Activated CD4-positive, CD25-positive, alpha-beta regulatory T cell treated with anti-CD3 and anti-CD28 coated beads, Interleukin-2, amount 50 U/mL, for 16 hours (primary cell): ENCODE measurements at regions not wholly inside any gene's neighbourhood (a gene's known extent, or its start where the extent isn't known, plus 50 kb on each side); places are given as distances from the start of the nearest gene placed in this dataset.

Experiments used
- DNase-seq: peaks from one replicate; pipeline ENCODE4 v3.0.0-alpha.2; 2020; ENCODE audit warnings: low read depth, low spot score

DNA sequence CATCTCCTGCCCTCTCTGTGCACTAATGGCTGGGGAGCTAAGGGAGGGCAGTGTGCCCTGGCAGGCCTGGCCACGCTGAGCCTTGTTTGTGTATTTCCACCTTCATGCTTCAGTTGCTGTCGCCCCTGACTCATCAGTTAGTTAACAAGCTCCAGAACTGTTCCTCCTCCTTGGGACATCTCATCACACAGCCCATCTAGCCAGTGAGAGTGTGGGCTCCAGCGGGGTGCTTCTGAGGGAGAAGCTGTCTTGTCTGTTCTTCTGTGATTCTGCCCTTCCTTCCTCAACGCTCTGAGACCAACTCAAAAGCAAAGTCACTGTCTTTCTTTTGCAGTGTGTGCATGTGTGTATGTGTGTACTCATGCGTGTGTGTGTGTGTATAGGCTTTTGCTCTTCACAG, 58.3 kb upstream of the CPEB4 start:
- DNase-seq: no peak

DNA sequence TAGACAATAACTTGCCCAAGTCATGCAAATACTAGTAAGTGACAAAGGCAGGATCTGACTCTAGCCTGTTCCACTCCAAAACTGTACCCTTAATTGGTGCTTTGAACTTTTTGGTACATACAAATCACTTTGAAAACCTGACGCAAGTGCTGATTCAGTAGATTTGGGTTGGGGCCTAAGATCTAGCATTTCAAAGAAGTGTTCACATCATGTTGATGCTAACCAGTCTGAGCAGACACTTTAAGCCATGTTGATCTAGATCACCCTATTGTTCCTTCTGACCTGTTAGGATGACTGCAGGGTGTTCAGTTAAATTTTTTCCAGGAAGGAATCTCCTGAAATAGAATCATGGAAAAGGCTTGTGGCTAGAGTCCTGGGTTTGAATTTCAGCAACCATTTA, 57.7 kb upstream of the CPEB4 start:
- DNase-seq: no peak

DNA sequence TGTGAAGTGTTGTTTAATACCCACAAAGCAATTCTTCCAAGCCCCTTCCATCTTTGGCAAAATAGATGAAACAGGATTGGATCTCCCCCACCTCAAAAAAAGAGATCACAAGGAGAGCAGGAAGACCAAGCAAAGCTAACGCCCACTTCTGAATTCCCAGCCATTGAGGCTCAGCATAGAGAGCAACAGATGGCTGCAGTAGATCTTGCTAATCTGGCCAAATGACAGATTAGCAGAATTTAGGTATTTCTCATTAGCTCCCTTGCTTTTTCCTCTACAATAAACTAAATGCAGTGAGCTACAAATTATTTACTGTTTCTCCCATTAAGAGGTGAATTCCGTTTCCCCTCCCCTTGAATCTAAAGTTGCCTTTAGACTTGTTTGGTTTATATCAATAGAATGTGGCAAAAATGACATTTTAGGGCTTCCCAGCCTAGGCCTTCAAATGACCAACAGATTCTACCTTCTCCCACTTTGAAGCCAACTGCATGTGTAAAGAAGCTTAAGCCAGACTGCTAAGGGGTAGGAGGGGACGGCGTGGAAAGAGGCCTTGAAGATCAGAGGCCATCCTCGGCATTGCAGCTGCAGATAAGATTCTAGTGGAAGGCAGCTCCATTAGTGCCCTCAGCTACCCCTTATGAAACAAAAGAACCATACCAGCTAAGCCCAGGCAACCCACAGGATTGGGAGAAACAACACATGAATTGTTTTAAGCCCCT, 56.8 kb upstream of the CPEB4 start:
- DNase-seq: no peak

DNA sequence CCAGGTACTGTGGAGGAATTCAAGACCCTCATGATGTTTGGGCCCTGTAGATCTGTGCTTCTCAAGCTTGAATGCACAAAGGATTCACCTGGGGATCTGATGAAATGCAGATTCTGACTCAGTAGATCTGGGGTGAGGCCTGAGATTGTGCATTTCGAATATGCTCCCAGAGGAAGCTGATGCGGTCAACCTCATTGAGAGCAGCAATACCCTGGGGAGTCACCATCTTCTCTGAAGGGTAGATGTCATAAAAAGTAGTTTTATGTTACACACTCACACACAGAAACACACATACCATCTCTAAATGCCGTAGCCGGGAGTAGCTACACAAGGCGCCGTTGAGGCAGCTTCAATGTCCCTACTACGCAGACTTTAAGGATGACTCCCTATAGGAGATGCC, 55.8 kb upstream of the CPEB4 start:
- DNase-seq: no peak

DNA sequence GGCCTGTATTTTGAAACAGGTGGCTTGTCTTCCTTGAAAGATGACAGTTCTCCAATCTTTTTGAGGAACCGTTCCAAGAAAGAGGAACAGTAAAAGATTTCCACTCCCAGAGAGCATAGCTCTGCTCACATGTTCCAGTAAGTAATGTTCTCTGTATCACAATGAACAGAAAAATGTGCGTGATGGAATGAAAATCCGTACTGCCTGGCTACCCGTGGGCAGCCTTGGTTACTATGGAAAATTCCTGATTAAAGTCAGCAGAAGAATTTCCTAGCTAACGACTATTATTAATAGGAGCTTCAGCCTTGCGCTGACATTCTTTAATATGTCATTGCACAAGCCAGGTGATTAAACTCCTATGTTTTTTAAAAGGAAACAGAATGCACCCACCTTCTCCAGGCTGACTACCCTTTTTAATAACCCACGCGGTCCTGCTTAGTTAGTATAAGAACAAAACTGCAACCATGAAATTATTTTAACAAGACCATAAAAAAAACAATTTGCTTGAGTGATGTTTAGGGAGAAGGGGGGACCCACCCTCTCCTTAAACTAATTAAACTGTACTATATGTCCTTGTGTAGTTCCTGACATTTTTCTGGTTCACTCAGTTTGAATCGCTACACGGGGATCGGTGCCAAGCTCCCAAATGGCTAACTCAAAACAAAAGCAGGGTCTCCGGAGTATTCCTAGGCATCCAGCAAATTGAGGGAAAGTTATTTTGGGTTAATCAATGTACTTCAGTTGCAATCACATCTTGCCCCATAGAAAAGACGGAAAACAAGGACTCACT, 54.8 kb upstream of the CPEB4 start:
- no peak for DNase-seq

GRCh38 chr5:173834071-173834771, 53.9 kb upstream of the CPEB4 start:
- no peak for DNase-seq

GRCh38 chr5:173835131-173835530, 53.0 kb upstream of the CPEB4 start:
- no peak for DNase-seq

GRCh38 chr5:173835661-173836060, 52.5 kb upstream of the CPEB4 start:
- no peak for DNase-seq

GRCh38 chr5:173837654-173838053, 50.5 kb upstream of the CPEB4 start:
- no peak for DNase-seq
